ENCODE measurements at regions not wholly inside any gene's neighbourhood (a gene's known extent, or its start where the extent isn't known, plus 50 kb on each side); places are given as distances from the start of the nearest gene placed in this dataset.
A peak's percentile ranks its signal among the peaks of the same experiment; 100 is the strongest.

DNA sequence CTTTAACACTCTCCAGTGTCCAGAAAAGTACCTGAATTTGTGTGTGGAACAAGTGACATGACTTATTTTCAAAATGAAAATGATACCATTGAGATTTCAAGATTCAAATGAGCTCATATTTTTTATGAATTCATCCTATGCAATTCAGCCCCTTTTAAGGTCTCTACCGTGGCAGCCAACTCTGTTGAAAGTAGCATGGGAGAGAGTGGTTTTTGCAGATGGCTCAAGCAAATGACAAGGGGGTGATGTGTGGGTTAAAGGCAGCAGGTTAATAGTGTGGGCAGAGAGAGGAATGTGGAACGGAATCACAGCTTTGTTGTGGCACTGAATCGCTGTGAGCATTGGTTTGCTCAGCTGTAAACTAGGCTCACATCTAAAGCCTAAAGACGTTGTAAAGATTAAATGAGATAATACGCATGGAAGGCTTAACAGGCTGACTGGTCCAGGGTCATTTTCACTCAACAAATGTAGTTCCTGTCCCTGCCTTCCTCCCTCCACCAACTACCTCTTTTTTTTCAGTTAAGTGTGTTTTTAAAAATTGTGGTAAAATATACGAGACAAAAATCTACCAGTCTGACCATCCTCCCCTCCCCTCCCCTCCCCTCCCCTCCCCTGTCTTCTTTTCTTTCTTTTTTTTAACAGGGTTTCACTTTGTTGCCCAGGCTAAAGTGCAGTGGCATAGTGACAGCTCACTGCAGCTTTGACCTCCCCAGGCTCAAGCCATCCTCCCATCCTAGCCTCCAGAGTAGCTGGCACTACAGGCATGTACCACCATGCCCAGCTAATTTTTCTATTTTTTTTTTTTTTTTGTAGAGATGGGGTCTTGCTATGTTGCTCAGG lies 114.7 kb upstream of the ZNF217 start:
- Histone ChIP-seq H3K9me2 (replicated peaks; ENCODE audit: control insufficient read depth, low read length) (no peaks in the 10 kb centered on the region), H3F3A (ENCODE audit: control insufficient read depth, insufficient read depth) (peaks cover 12% of the 10 kb centered on the region), H3K36me3 (ENCODE audit: control insufficient read depth, low read length) (no peaks in the 10 kb centered on the region), H3K4me3 (ENCODE audit: low read length) (peak overlapping the region; percentile 33), H3K27me3 (ENCODE audit: control insufficient read depth, low read length) (no peaks in the 10 kb centered on the region), H3K79me2 (ENCODE audit: control insufficient read depth, low read length) (no peaks in the 10 kb centered on the region), H3K9me3 (ENCODE audit: control insufficient read depth, insufficient read depth, low read length) (no peaks in the 10 kb centered on the region), H3K4me2 (ENCODE audit: low read length) (peak overlapping the region; percentile 55), H3K4me1 (ENCODE audit: control insufficient read depth, low read length) (peaks cover 45% of the 10 kb centered on the region), H3K27ac (ENCODE audit: low read depth, low read length) (peak overlapping the region; percentile 70), H4K20me1 (ENCODE audit: control insufficient read depth, insufficient read depth, low read depth, low read length) (no peaks in the 10 kb centered on the region)
- TF ChIP-seq EZH2phosphoT487 (IDR thresholded peaks at IDR 0.05; ENCODE audit: borderline replicate concordance, low read length) (no peak), CTCF (IDR thresholded peaks at IDR 0.05; ENCODE audit: low read depth, low read length, poor library complexity, severe bottlenecking) (no peak)

DNA sequence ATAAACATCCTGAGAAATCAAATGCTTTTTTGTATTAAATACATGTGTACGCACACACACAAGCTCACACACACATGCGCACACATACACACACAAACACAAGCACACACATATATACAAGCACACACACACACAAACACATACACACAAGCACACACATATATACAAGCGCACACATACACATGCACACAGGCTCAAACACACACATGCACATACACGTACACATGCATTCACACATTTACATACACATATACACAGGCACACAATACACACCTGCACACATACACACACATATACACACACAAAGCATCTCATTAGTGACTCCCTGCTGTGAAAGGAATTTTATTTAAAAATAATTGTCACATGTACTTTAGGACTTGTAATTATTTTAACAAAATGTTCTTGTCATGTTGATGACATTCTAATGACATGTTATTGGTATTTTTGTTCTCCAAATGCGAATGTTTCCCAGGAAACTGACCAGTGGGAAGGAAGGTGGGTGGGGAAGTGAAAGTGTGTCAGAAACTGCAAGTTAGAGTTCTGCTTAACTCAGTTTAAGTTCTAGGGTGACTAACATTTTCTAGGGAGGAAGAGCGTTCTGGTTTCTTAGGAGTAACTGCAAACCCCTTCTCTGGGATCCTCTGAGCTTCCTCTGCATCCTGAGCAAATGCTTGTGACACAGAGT lies 113.9 kb upstream of the ZNF217 start:
- Histone ChIP-seq H3K9me2 (replicated peaks; ENCODE audit: control insufficient read depth, low read length) (no peaks in the 10 kb centered on the region), H3K4me3 (ENCODE audit: low read length) (peak overlapping the region; percentile 33), H3K27me3 (ENCODE audit: control insufficient read depth, low read length) (no peaks in the 10 kb centered on the region), H3K9me3 (ENCODE audit: control insufficient read depth, insufficient read depth, low read length) (no peaks in the 10 kb centered on the region), H3K27ac (ENCODE audit: low read depth, low read length) (peak overlapping the region; percentile 70), H4K20me1 (ENCODE audit: control insufficient read depth, insufficient read depth, low read depth, low read length) (no peaks in the 10 kb centered on the region), H3K79me2 (ENCODE audit: control insufficient read depth, low read length) (no peaks in the 10 kb centered on the region), H3F3A (ENCODE audit: control insufficient read depth, insufficient read depth) (peaks cover 12% of the 10 kb centered on the region), H3K4me1 (ENCODE audit: control insufficient read depth, low read length) (peaks cover 45% of the 10 kb centered on the region), H3K36me3 (ENCODE audit: control insufficient read depth, low read length) (no peaks in the 10 kb centered on the region), H3K4me2 (ENCODE audit: low read length) (peak overlapping the region; percentile 55)
- TF ChIP-seq CTCF (IDR thresholded peaks at IDR 0.05; ENCODE audit: low read depth, low read length, poor library complexity, severe bottlenecking) (no peak), EZH2phosphoT487 (IDR thresholded peaks at IDR 0.05; ENCODE audit: borderline replicate concordance, low read length) (no peak)

GRCh38 chr20:53706466-53707370 lies 113.1 kb upstream of the ZNF217 start:
- H3K27ac ChIP-seq (ENCODE audit: low read depth, low read length): peak overlapping the region; percentile 70
- H3K4me3 ChIP-seq (ENCODE audit: low read length): peak overlapping the region; percentile 33
- H3K9me2 ChIP-seq (replicated peaks; ENCODE audit: control insufficient read depth, low read length): no peaks in the 10 kb centered on the region
- no peak for TF ChIP-seq EZH2phosphoT487 (IDR thresholded peaks at IDR 0.05; ENCODE audit: borderline replicate concordance, low read length)
- TF ChIP-seq CTCF (IDR thresholded peaks at IDR 0.05; ENCODE audit: low read depth, low read length, poor library complexity, severe bottlenecking): no peak
- no peaks in the 10 kb centered on the region for H3K36me3 ChIP-seq (ENCODE audit: control insufficient read depth, low read length)
- no peaks in the 10 kb centered on the region for H3K27me3 ChIP-seq (ENCODE audit: control insufficient read depth, low read length)
- H3K79me2 ChIP-seq (ENCODE audit: control insufficient read depth, low read length): no peaks in the 10 kb centered on the region
- peaks cover 12% of the 10 kb centered on the region for H3F3A ChIP-seq (ENCODE audit: control insufficient read depth, insufficient read depth)
- peaks cover 39% of the 10 kb centered on the region for H3K4me1 ChIP-seq (ENCODE audit: control insufficient read depth, low read length)
- no peaks in the 10 kb centered on the region for H4K20me1 ChIP-seq (ENCODE audit: control insufficient read depth, insufficient read depth, low read depth, low read length)
- no peaks in the 10 kb centered on the region for H3K9me3 ChIP-seq (ENCODE audit: control insufficient read depth, insufficient read depth, low read length)
- peak overlapping the region; percentile 55 for H3K4me2 ChIP-seq (ENCODE audit: low read length)

Measured in DOHH2 (cell line).